Smooth muscle cell (in vitro differentiated cells): ENCODE measurements at regions not wholly inside any gene's neighbourhood (a gene's known extent, or its start where the extent isn't known, plus 50 kb on each side); places are given as distances from the start of the nearest gene placed in this dataset.

Experiments
- DNase-seq: peaks from one replicate; lab custom pipeline; 2025; ENCODE audit not compliant: unreplicated experiment; lab: John Stamatoyannopoulos, UW
- H2AFZ ChIP-seq: fragments of 200-600 bp; sonication (generic); 2 replicates; pipeline ENCODE4 v1.6.0; 2016; ENCODE audit warnings: antibody characterized with exemption, low read depth, mild to moderate bottlenecking
- H3F3A ChIP-seq: fragments of 200-600 bp; sonication (generic); 2 replicates; pipeline ENCODE4 v1.6.0; 2017; ENCODE audit warnings: antibody characterized with exemption, low read depth
- H3K27ac ChIP-seq: fragments of 200-600 bp; sonication (generic); 2 replicates; pipeline ENCODE4 v1.5.1; 2016; ENCODE audit warnings: low read depth, mild to moderate bottlenecking
- H3K27me3 ChIP-seq: fragments of 200-600 bp; sonication (generic); 2 replicates; pipeline ENCODE4 v1.6.1; 2016; ENCODE audit warnings: low read depth, mild to moderate bottlenecking
- H3K36me3 ChIP-seq: fragments of 200-600 bp; sonication (generic); 2 replicates; pipeline ENCODE4 v1.5.1; 2016; ENCODE audit warnings: low read depth
- H3K4me1 ChIP-seq: fragments of 200-600 bp; sonication (generic); 2 replicates; pipeline ENCODE4 v1.5.1; 2016; ENCODE audit warnings: low read depth
- H3K4me2 ChIP-seq: fragments of 200-600 bp; sonication (generic); 2 replicates; pipeline ENCODE4 v1.6.0; 2016; ENCODE audit warnings: mild to moderate bottlenecking
- H3K4me3 ChIP-seq: fragments of 200-600 bp; sonication (generic); 2 replicates; pipeline ENCODE4 v1.5.1; 2016; ENCODE audit warnings: mild to moderate bottlenecking
- H3K79me2 ChIP-seq: fragments of 200-600 bp; sonication (generic); 2 replicates; pipeline ENCODE4 v1.6.0; 2016; ENCODE audit warnings: low read depth, mild to moderate bottlenecking
- H3K9ac ChIP-seq: fragments of 200-600 bp; sonication (generic); 2 replicates; pipeline ENCODE4 v1.6.0; 2016; ENCODE audit warnings: low read depth
- H3K9me3 ChIP-seq: fragments of 200-600 bp; sonication (generic); replicated peaks from 2 replicates; pipeline ENCODE4 v1.5.1; 2016; ENCODE audit warnings: low read depth
- H4K20me1 ChIP-seq: fragments of 200-600 bp; sonication (generic); 2 replicates; pipeline ENCODE4 v1.6.0; 2016; ENCODE audit warnings: low read depth
- WGBS: methylation state at CpG from one replicate; pipeline ENCODE4 v1.1.7; 2016; ENCODE audit warnings: low lambda C conversion rate; 5-methylcytosine and 5-hydroxymethylcytosine counted together
- TF ChIP-seq, protein P1 (sequence below): fragments of 200-600 bp; sonication (generic); IDR thresholded peaks from 2 replicates; pipeline ENCODE4 v1.5.1; 2017; ENCODE audit warnings: borderline replicate concordance, mild to moderate bottlenecking, antibody characterized with exemption; ENCODE audit not compliant: insufficient read depth, poor library complexity, severe bottlenecking

DNA sequence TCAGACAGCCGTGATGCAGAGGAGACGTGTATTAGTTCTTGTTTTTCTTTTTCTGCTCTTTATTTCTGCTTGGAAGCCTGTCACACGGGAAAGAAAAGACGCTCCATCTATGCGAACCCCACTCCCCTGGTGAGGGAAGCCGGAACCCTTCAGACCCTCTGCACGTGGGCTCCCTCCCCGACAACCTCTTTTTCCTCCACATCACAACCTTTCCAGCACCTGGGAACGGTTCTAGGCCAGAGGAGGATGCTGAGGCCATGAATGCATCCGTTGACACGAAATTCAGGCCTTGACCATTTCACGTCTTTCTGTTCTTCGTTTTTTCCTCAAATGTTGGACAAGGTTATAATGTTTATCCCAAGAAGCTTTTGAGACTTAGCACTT is 85.3 kb upstream of the WNT7B start:
- Histone ChIP-seq H4K20me1 (no peaks in the 10 kb centered on the region), H3K4me3 (no peak overlapping the region), H2AFZ (no peak overlapping the region), H3K79me2 (no peaks in the 10 kb centered on the region), H3K27ac (no peak overlapping the region), H3K4me1 (no peaks in the 10 kb centered on the region), H3K9me3 (no peaks in the 10 kb centered on the region), H3F3A (no peaks in the 10 kb centered on the region), H3K9ac (no peak overlapping the region), H3K4me2 (no peak overlapping the region), H3K27me3 (peaks cover 74% of the 10 kb centered on the region), H3K36me3 (no peaks in the 10 kb centered on the region)
- WGBS = 93% methylated on average over 13 of the region's 13 CpGs
- no peak for DNase-seq
- TF ChIP-seq, protein P1, sequence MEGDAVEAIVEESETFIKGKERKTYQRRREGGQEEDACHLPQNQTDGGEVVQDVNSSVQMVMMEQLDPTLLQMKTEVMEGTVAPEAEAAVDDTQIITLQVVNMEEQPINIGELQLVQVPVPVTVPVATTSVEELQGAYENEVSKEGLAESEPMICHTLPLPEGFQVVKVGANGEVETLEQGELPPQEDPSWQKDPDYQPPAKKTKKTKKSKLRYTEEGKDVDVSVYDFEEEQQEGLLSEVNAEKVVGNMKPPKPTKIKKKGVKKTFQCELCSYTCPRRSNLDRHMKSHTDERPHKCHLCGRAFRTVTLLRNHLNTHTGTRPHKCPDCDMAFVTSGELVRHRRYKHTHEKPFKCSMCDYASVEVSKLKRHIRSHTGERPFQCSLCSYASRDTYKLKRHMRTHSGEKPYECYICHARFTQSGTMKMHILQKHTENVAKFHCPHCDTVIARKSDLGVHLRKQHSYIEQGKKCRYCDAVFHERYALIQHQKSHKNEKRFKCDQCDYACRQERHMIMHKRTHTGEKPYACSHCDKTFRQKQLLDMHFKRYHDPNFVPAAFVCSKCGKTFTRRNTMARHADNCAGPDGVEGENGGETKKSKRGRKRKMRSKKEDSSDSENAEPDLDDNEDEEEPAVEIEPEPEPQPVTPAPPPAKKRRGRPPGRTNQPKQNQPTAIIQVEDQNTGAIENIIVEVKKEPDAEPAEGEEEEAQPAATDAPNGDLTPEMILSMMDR = no peak

DNA sequence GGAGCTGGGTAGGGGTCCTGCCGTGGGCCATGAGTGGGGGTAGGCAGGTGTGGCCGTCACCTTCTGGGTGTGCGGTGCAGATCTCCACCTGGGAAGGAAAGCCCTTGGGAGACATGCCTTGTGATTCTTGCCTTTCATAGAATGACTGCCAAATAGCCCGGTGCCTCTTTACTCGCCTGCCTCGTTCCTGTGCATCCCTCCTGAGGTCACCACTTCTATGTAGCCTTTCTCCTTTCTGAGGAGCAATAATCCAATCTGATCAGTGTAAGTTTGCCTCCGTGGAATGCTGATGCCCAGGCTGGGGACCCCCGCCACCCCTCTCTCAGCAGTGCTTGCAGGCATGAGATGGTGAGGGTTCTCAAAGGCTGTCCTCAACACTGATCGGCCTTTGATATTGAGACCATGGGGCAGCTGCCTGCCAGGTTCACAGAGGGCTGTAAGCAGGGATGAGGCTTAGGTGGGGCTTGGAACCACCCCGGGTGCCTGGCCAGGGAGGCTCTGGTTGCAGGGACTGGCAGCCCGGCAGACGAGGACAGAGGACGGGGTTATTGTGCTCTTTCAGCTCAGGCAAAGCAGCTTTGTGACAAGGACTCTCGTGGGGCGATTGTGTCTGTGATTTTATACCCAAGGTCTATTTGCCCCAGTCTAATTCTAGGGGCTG is 86.1 kb upstream of the WNT7B start:
- 92% methylated on average over 15 of the region's 15 CpGs for WGBS

DNA sequence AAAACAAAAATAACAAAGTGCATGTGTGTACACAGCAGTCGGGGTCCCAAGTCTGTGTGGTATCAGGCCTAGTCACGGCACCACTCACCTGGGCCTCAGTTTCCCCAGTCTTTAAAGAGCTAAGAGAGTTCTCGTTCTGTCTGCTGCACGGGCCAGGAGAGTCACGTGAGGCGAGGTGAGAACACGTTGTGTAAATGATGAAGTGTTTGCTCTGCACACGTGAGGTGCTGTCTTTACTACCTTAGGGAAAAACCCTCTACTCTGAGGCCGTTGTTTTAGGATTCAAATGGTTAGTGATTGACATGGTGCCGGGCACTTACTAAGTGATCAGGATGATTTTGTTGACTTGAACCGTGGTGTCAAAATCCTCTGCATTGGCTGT is 86.5 kb upstream of the PPARA start:
- Histone ChIP-seq H3K27ac (no peak overlapping the region), H3K4me3 (no peak overlapping the region), H2AFZ (no peak overlapping the region), H3K27me3 (peaks cover 86% of the 10 kb centered on the region), H4K20me1 (no peaks in the 10 kb centered on the region), H3K9me3 (no peaks in the 10 kb centered on the region), H3K4me1 (no peaks in the 10 kb centered on the region), H3K4me2 (no peak overlapping the region), H3K36me3 (no peaks in the 10 kb centered on the region), H3F3A (peaks cover 2% of the 10 kb centered on the region), H3K9ac (no peak overlapping the region), H3K79me2 (no peaks in the 10 kb centered on the region)
- WGBS = 93% methylated on average over 11 of the region's 11 CpGs
- no peak for DNase-seq
- TF ChIP-seq, protein P1 = no peak

More for the DNA sequence above, 86.1 kb upstream of the WNT7B start:
- no peak for DNase-seq
- H3K36me3 ChIP-seq = no peaks in the 10 kb centered on the region
- no peak overlapping the region for H3K4me2 ChIP-seq
- TF ChIP-seq, protein P1 = no peak
- no peak overlapping the region for H3K27ac ChIP-seq
- no peak overlapping the region for H3K9ac ChIP-seq
- H3K4me1 ChIP-seq = no peaks in the 10 kb centered on the region
- H2AFZ ChIP-seq = no peak overlapping the region
- H3F3A ChIP-seq = no peaks in the 10 kb centered on the region
- no peaks in the 10 kb centered on the region for H3K79me2 ChIP-seq
- H3K9me3 ChIP-seq = no peaks in the 10 kb centered on the region
- peaks cover 82% of the 10 kb centered on the region for H3K27me3 ChIP-seq
- no peaks in the 10 kb centered on the region for H4K20me1 ChIP-seq
- no peak overlapping the region for H3K4me3 ChIP-seq
